Neural progenitor cell (in vitro differentiated cells): ENCODE measurements at regions not wholly inside any gene's neighbourhood (a gene's known extent, or its start where the extent isn't known, plus 50 kb on each side); places are given as distances from the start of the nearest gene placed in this dataset.

Experiments
- CTCF ChIP-seq: fragments of 200-600 bp; sonication (generic); IDR thresholded peaks from 2 replicates; pipeline ENCODE4 v1.5.1; 2017; ENCODE audit warnings: antibody characterized with exemption, mild to moderate bottlenecking
- EZH2 ChIP-seq: fragments of 200-600 bp; sonication (generic); IDR thresholded peaks from 2 replicates; pipeline ENCODE4 v1.6.1; 2017; ENCODE audit warnings: antibody characterized with exemption, mild to moderate bottlenecking, moderate library complexity
- EZH2phosphoT487 ChIP-seq: fragments of 200-600 bp; sonication (generic); IDR thresholded peaks from 2 replicates; pipeline ENCODE4 v1.6.1; 2017; ENCODE audit warnings: antibody characterized with exemption

- TF ChIP-seq EZH2phosphoT487 (no peak), EZH2 (no peak), CTCF (no peak)
These were observed 75.2 kb downstream of the IER5 start for GRCh38 chr1:181163662-181164061.
